Globus pallidus (tissue), 1 donor: ENCODE measurements at regions not wholly inside any gene's neighbourhood (a gene's known extent, or its start where the extent isn't known, plus 50 kb on each side); places are given as distances from the start of the nearest gene placed in this dataset.

ENCODE experiments used
- DNase-seq: peaks from one replicate; pipeline ENCODE4 v3.0.0-alpha.2; 2015; ENCODE audit warnings: low spot score

- no peak for DNase-seq
Observed at GRCh38 chr2:59569124-59569523, 984.3 kb downstream of the BCL11A start.

GRCh38 chr2:59568461-59568860 lies 985.0 kb downstream of the BCL11A start:
- no peak for DNase-seq

DNA sequence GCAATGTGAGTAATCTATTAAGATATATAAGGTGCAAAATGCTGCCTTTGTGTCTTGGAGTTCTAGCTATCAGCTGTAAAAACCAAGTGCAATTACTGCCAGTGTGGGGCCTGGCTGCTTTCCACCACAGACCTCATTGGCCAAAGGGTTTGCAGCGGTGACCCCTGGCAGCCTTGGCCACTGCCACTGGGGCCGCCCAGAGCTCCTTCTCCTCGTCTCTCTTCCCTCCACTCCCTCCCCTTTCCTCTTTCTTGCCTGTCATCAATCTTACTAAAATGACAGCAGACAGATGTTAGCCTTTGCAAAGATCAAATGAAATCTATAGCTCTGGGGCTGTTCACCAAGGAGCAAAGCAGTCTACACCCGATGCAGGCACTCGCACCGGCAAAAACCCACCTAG lies 986.3 kb downstream of the BCL11A start:
- no peak for DNase-seq

DNA sequence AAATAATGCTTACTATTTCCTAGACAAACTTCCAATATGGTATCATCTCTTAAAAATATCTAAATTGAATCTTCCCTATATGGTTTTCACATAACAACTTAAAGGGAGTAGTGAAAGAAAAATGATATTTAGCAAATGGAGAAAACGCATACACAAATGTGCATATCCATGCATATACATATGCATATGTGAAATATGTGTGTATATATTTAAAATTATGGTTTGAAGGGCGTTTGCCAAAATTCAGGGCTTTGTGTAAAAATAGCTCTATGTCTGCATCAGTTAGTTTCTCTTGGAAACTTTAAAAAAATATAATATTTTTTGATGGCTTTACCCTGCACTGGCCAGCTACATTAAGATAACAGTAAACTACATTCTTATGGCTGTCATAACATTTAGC lies 986.7 kb downstream of the BCL11A start:
- no peak for DNase-seq

DNA sequence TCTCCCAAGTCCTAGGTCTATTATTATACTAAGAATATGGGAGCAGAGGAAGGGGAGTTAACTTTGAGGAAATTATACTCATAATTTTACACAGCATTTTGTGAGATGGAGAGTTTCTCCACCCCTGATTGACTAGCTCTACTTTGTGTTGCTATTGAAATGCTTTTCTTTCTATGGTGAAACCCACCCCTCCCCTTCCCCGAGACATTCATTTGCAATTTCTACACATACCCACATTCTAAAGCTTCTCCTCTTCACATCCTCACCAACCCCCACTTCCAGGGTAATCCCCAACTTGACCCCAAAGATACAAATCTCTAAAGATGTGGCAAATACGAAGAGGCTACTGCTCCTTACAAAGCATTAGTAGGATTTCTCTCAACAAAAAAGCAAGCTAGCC lies 992.2 kb downstream of the BCL11A start:
- no peak for DNase-seq

GRCh38 chr2:59560769-59561168 lies 992.7 kb downstream of the BCL11A start:
- DNase-seq = no peak

DNA sequence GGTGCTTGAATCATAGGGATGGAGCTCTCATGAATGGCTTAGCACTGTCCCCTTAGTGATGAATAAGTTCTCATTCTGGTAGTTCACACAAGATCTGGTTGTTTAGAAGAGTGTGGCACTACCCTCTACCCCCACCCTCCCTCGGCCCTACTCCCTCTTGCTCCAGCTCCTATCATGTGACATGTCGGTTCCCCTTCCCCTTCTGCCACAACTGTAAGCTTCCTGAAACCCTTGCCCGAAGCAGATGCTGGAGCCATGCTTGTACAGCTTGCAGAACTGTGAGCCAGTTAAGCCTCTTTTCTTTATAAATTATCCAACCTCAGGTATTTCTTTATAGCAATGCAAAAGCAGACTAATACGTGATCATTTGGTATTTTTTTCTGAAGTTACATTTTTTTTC lies 1012.6 kb downstream of the BCL11A start:
- no peak for DNase-seq

- DNase-seq = no peak
Observed at GRCh38 chr2:59538398-59538911, 1015.0 kb downstream of the BCL11A start.

DNA sequence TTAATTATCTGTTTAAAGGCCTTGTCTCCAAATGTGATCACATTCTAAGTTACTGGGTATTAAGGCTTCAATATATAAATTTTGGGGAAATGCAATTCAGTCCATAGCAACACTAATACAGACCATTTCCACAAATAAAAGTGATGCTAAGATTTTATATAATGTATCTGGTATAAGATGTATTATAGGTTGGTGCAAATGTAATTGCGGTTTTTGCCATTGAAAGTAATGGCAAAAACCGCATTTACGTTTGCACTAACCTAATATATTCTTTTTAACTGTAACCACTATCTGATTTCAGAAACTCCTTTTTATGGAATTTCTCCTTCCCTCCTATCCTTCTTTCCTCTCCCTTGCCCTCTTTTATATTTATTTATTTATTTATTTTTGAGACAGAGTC lies 1020.6 kb downstream of the BCL11A start:
- no peak for DNase-seq

DNA sequence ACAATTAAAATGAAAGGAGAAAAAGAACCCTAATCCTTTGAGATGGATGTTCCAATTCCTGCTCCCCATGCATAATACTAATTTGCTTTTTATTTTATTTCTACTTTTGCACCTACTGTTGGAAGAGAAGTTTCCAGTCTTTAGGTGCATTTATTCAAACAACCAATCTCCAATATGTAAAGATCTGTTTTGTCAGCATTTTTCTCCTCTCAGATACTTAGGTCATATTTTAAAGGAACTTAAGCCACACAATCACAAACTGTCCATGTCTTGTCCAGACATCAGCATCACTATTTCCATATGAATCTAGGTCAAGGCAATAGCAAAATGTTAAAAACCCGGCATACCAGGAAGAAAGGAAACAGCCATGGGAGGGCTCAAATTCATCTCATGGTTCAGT lies 1023.2 kb downstream of the BCL11A start:
- no peak for DNase-seq

- DNase-seq = no peak
Observed at GRCh38 chr2:59529726-59530125, 1023.7 kb downstream of the BCL11A start.

- DNase-seq = no peak
Observed at GRCh38 chr2:59528525-59528924, 1024.9 kb downstream of the BCL11A start.

GRCh38 chr2:59502981-59503380 lies 1050.5 kb downstream of the BCL11A start:
- DNase-seq = no peak

DNA sequence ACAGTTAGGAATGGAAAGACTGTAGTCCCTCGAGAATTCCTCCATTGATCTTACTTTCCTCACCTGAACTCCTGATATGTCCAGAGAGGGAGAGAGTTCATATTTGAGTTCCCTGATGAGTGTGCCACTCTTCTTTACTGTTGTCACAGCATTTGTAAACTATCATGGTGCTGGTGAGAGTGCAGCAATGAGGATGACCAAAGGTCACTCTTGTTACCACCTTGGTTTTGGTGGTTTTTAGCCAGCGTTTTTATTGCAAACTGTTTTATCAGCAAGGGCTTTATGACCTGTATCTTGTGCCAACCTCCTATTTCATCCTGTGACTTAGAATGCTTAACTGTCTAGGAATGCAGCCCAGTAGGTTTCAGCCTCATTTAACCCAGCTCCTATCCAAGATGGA lies 1062.5 kb downstream of the BCL11A start:
- no peak for DNase-seq

DNA sequence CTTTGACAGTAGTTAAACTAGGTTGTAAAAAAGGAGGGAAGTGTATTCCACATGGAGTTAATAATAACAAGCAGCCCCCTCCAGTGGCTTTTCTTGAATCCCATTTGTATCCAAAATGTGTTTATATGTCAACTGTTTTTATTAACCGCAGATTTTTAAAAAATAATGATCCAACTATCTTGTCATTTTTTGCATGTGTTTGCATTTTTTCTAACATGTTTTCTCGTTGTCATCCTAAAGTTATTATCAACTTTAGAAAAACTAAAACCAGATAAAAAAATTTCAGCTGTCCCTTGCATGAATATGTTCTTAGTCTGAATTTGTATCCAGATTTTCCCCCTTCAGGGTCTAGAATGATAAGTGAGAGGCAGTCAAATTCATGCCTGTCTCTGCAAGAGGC lies 1063.3 kb downstream of the BCL11A start:
- DNase-seq = no peak

- no peak for DNase-seq
Observed at GRCh38 chr2:59484673-59485072, 1068.8 kb downstream of the BCL11A start.

GRCh38 chr2:59463426-59463825 lies 1090.0 kb downstream of the BCL11A start:
- DNase-seq = no peak

- DNase-seq = no peak
Observed at GRCh38 chr2:59462422-59463197, 1090.8 kb downstream of the BCL11A start.

- DNase-seq = no peak
Observed at GRCh38 chr2:59461127-59461526, 1092.3 kb downstream of the BCL11A start.

GRCh38 chr2:59458800-59459199 lies 1094.7 kb downstream of the BCL11A start:
- no peak for DNase-seq

GRCh38 chr2:59456285-59456684 lies 1097.2 kb downstream of the BCL11A start:
- DNase-seq = no peak

DNA sequence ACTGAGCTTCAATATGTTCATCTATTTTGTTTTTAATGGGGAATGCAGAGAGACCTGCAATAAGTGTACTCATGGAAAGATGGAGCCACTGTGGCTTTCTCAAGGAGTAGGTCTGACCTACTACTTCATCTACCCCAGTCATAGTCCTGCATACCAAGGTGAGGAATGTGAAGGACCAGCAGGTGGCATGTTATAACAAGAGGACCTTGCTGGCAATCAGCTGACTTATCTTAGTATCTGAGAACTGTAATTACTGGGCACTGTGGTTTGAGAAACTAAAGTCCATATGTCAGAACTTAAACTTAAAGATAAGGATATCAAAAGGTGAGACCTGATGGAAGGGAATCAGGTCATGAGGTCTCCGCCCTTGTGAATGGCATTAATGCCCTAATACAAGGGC lies 1104.2 kb downstream of the BCL11A start:
- DNase-seq = no peak

DNA sequence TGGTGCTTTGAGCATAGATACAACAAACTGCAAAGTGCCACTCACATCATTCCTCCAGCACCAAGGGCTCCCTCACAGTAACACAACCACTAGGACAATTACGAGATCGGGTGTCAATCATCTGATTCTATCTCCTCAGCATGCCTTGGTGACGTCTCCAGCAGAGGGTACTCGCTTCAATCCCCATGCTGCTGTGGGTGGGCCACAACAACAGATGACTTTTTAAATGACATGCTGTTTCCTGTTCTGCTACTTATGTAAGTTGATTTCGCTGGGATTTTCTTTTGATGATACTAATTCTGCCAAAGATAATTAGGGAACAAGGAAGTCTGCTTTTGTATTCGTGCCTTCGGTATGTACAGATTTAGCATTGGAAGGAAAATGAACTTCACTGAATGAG lies 1113.0 kb downstream of the BCL11A start:
- DNase-seq = no peak

- DNase-seq = no peak
Observed at GRCh38 chr2:59435635-59436034, 1117.8 kb downstream of the BCL11A start.
